ENCODE measurements at regions not wholly inside any gene's neighbourhood (a gene's known extent, or its start where the extent isn't known, plus 50 kb on each side); places are given as distances from the start of the nearest gene placed in this dataset.

DNA sequence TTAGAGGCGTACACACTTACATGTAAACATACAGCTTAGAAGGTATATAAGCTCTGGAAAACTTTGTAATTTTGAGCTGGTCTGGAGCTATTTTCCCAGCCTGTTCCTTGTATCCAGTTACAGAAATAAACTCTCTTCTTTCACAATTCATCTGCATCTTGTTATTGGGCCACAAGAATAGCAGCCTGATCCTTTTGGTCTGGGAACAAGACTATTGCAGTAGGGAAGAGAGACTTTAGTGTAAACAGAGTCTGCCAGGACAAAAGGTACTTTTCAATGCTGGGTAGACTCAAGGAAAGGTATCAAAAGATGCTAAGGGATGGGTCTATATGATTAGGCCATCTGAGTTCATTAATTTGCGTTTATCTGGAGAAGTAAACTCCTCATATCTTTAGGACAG is 728.3 kb downstream of the TYW1 start:
- TF ChIP-seq, protein P1, sequence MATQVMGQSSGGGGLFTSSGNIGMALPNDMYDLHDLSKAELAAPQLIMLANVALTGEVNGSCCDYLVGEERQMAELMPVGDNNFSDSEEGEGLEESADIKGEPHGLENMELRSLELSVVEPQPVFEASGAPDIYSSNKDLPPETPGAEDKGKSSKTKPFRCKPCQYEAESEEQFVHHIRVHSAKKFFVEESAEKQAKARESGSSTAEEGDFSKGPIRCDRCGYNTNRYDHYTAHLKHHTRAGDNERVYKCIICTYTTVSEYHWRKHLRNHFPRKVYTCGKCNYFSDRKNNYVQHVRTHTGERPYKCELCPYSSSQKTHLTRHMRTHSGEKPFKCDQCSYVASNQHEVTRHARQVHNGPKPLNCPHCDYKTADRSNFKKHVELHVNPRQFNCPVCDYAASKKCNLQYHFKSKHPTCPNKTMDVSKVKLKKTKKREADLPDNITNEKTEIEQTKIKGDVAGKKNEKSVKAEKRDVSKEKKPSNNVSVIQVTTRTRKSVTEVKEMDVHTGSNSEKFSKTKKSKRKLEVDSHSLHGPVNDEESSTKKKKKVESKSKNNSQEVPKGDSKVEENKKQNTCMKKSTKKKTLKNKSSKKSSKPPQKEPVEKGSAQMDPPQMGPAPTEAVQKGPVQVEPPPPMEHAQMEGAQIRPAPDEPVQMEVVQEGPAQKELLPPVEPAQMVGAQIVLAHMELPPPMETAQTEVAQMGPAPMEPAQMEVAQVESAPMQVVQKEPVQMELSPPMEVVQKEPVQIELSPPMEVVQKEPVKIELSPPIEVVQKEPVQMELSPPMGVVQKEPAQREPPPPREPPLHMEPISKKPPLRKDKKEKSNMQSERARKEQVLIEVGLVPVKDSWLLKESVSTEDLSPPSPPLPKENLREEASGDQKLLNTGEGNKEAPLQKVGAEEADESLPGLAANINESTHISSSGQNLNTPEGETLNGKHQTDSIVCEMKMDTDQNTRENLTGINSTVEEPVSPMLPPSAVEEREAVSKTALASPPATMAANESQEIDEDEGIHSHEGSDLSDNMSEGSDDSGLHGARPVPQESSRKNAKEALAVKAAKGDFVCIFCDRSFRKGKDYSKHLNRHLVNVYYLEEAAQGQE (IDR thresholded peaks at IDR 0.05; ENCODE audit: insufficient read depth in 1 of 2, low read depth in 2 of 2, low read length in 2 of 2), result no peak
- TF ChIP-seq TAF1 (IDR thresholded peaks at IDR 0.05; ENCODE audit: borderline replicate concordance, insufficient read depth, low read length) (no peak), POLR2AphosphoS5 (IDR thresholded peaks at IDR 0.05; ENCODE audit: low read depth, low read length) (no peak), SIN3A (IDR thresholded peaks at IDR 0.05; ENCODE audit: borderline replicate concordance, insufficient read depth, low read length) (no peak), FOXP2 (optimal IDR thresholded peaks at IDR 0.05; ENCODE audit: borderline replicate concordance, extremely low read depth, extremely low read length, insufficient read depth) (no peak)

DNA sequence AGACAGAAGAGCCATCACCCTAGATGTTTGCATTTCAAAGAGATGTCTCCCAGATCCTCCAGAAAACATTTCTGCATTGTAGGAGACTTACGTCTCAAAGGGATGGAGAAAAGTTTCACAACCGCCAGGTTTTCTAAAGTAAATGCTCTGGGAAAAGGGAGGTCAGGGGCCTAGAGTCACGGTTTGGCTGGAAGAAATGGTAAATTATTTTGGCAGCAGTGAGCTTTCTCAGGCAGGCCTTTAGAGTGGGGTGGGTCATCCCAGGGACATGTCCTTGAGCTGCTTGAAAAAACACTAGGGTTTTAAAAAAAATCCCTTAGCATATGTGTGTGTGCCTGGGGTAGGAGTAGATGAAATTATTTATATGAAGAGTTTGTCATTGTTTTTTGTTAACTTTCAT is 728.8 kb downstream of the TYW1 start:
- TF ChIP-seq FOXP2 (optimal IDR thresholded peaks at IDR 0.05; ENCODE audit: borderline replicate concordance, extremely low read depth, extremely low read length, insufficient read depth) (no peak), SIN3A (IDR thresholded peaks at IDR 0.05; ENCODE audit: borderline replicate concordance, insufficient read depth, low read length) (no peak)

DNA sequence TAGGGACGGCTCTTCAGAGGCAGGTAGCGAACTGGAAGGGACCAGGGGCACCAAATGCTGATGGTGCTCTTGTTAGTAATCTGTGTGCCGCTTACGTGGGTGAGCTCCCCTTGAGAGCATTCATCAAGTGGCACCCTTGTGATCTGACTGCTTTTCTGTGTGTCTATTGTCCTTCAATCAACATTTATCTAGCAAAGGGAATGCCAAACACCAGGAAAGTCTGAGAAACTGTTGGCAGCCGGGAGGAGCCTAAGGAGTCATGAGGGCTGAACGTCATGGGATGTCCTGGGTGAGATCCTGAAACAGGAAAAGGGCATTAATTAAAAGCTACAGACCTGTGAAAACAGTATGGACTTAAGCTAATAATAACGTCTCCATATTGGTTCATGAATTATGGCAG is 733.1 kb downstream of the TYW1 start:
- TF ChIP-seq, protein P1 (IDR thresholded peaks at IDR 0.05; ENCODE audit: insufficient read depth in 1 of 2, low read depth in 2 of 2, low read length in 2 of 2), result no peak
- TF ChIP-seq SIN3A (IDR thresholded peaks at IDR 0.05; ENCODE audit: borderline replicate concordance, insufficient read depth, low read length) (no peak), TAF1 (IDR thresholded peaks at IDR 0.05; ENCODE audit: borderline replicate concordance, insufficient read depth, low read length) (no peak), POLR2AphosphoS5 (IDR thresholded peaks at IDR 0.05; ENCODE audit: low read depth, low read length) (no peak), FOXP2 (optimal IDR thresholded peaks at IDR 0.05; ENCODE audit: borderline replicate concordance, extremely low read depth, extremely low read length, insufficient read depth) (no peak)

DNA sequence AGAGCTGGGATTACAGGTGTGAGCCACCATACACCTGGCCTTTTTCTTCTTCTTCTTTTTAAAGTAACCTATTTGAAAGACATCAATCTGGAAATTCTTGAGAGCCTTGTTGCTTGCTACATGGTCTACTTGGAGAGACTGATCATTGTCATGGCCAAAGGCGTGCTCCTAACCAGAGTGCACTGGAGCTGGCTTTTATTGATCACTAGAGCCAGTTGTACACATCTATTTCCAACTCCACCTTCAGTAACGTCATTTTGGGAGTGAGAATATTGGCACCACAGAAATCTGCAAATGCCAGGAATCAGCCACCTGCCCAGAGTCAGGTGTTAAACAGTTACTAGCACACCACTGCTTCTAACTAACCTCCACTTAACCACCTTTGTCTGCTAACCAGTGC is 735.1 kb downstream of the TYW1 start:
- TF ChIP-seq FOXP2 (optimal IDR thresholded peaks at IDR 0.05; ENCODE audit: borderline replicate concordance, extremely low read depth, extremely low read length, insufficient read depth) (no peak), SIN3A (IDR thresholded peaks at IDR 0.05; ENCODE audit: borderline replicate concordance, insufficient read depth, low read length) (no peak), TAF1 (IDR thresholded peaks at IDR 0.05; ENCODE audit: borderline replicate concordance, insufficient read depth, low read length) (no peak)
- TF ChIP-seq, protein P1 (IDR thresholded peaks at IDR 0.05; ENCODE audit: insufficient read depth in 1 of 2, low read depth in 2 of 2, low read length in 2 of 2), result no peak

DNA sequence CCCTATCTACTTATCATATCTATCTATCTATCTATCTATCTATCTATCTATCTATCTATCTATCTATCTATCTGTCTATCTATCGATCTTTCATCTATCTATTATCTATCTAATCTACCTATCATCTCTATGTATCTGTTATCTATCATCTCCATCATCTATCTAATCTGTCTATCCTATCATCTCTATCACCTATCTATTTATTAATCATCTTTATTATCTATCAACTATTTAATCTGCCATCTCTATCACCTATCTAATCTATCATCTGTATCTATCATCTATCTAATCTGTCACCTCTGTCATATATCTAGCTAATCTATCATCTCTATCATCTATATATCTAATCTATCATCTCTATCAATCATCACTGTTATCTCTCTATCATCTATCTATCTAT is 736.3 kb downstream of the TYW1 start:
- no peak for TF ChIP-seq TAF1 (IDR thresholded peaks at IDR 0.05; ENCODE audit: borderline replicate concordance, insufficient read depth, low read length)
- TF ChIP-seq FOXP2 (optimal IDR thresholded peaks at IDR 0.05; ENCODE audit: borderline replicate concordance, extremely low read depth, extremely low read length, insufficient read depth), result no peak
- TF ChIP-seq POLR2AphosphoS5 (IDR thresholded peaks at IDR 0.05; ENCODE audit: low read depth, low read length), result no peak
- TF ChIP-seq SIN3A (IDR thresholded peaks at IDR 0.05; ENCODE audit: borderline replicate concordance, insufficient read depth, low read length), result no peak
- TF ChIP-seq, protein P1 (IDR thresholded peaks at IDR 0.05; ENCODE audit: insufficient read depth in 1 of 2, low read depth in 2 of 2, low read length in 2 of 2), result no peak

Measured in PFSK-1 (cell line).